GM12872 (cell line): ENCODE measurements at regions not wholly inside any gene's neighbourhood (a gene's known extent, or its start where the extent isn't known, plus 50 kb on each side); places are given as distances from the start of the nearest gene placed in this dataset.

Experiments
- CTCF ChIP-seq: IDR thresholded peaks from 3 replicates; pipeline ENCODE4 v1.5.1; 2011; ENCODE audit warnings: low read depth, mild to moderate bottlenecking, low read length, moderate library complexity; ENCODE audit not compliant: insufficient read depth

- no peak for TF ChIP-seq CTCF
These were observed 481.2 kb downstream of the COL11A1 start for GRCh38 chr1:102627145-102627544.

- TF ChIP-seq CTCF: no peak
These were observed 492.4 kb downstream of the COL11A1 start for GRCh38 chr1:102615896-102616295.

- no peak for TF ChIP-seq CTCF
These were observed 513.2 kb downstream of the COL11A1 start for GRCh38 chr1:102595106-102595505.

- no peak for TF ChIP-seq CTCF
These were observed 515.0 kb downstream of the COL11A1 start for GRCh38 chr1:102593276-102593675.

GRCh38 chr1:102588536-102588935 is 519.8 kb downstream of the COL11A1 start:
- TF ChIP-seq CTCF: no peak

- TF ChIP-seq CTCF: no peak
These were observed 522.3 kb downstream of the COL11A1 start for GRCh38 chr1:102586022-102586421.

- no peak for TF ChIP-seq CTCF
These were observed 527.5 kb downstream of the COL11A1 start for GRCh38 chr1:102580806-102581205.

GRCh38 chr1:102578804-102579203 is 529.5 kb downstream of the COL11A1 start:
- TF ChIP-seq CTCF: no peak
